HG03108 (cell line): ENCODE measurements at regions not wholly inside any gene's neighbourhood (a gene's known extent, or its start where the extent isn't known, plus 50 kb on each side); places are given as distances from the start of the nearest gene placed in this dataset.
A peak's percentile ranks its signal among the peaks of the same experiment; 100 is the strongest.

Experiments used
- ATAC-seq: cut with Tn5 transposase; IDR thresholded peaks from one replicate; pipeline ENCODE4 v1.9.1; 2021; ENCODE audit warnings: moderate library complexity; ENCODE audit not compliant: unreplicated experiment

GRCh38 chr11:95692526-95693260 is 96.9 kb downstream of the FAM76B start:
- no peak for ATAC-seq

GRCh38 chr11:95690100-95690499 is 99.5 kb downstream of the FAM76B start:
- no peak for ATAC-seq

- no peak for ATAC-seq
Measured at GRCh38 chr11:95688501-95689222, 100.9 kb downstream of the FAM76B start.

- no peak for ATAC-seq
Measured at GRCh38 chr11:95688015-95688414, 101.6 kb downstream of the FAM76B start.

GRCh38 chr11:95686265-95686664 is 103.3 kb downstream of the FAM76B start:
- ATAC-seq, result no peak

GRCh38 chr11:95684701-95685100 is 104.9 kb downstream of the FAM76B start:
- no peak for ATAC-seq

GRCh38 chr11:95684170-95684569 is 105.4 kb downstream of the FAM76B start:
- ATAC-seq, result no peak

- ATAC-seq, result no peak
Measured at GRCh38 chr11:95682552-95682951, 107.0 kb downstream of the FAM76B start.

GRCh38 chr11:95680169-95680929 is 109.2 kb downstream of the FAM76B start:
- peak; percentile 83 for ATAC-seq

GRCh38 chr11:95678988-95679387 is 110.6 kb downstream of the FAM76B start:
- ATAC-seq, result no peak

GRCh38 chr11:95676308-95676707 is 113.3 kb downstream of the FAM76B start:
- ATAC-seq, result no peak

- ATAC-seq, result no peak
Measured at GRCh38 chr11:95675585-95675984, 114.0 kb downstream of the FAM76B start.

- ATAC-seq, result no peak
Measured at GRCh38 chr11:95674657-95675358, 114.8 kb downstream of the FAM76B start.

GRCh38 chr11:95671768-95672167 is 117.8 kb downstream of the FAM76B start:
- ATAC-seq, result no peak

GRCh38 chr11:95668131-95668530 is 121.5 kb downstream of the FAM76B start:
- ATAC-seq, result no peak

GRCh38 chr11:95661162-95661561 is 128.4 kb downstream of the FAM76B start:
- ATAC-seq, result no peak

GRCh38 chr11:95660038-95660437 is 129.5 kb downstream of the FAM76B start:
- ATAC-seq, result no peak

GRCh38 chr11:95659088-95659487 is 130.5 kb downstream of the FAM76B start:
- ATAC-seq, result no peak

- ATAC-seq, result no peak
Measured at GRCh38 chr11:95655536-95655935, 134.0 kb downstream of the FAM76B start.

GRCh38 chr11:95653680-95654079 is 135.9 kb downstream of the FAM76B start:
- no peak for ATAC-seq

- no peak for ATAC-seq
Measured at GRCh38 chr11:95653099-95653498, 136.5 kb downstream of the FAM76B start.
